HL-60 (cell line): ENCODE measurements at regions not wholly inside any gene's neighbourhood (a gene's known extent, or its start where the extent isn't known, plus 50 kb on each side); places are given as distances from the start of the nearest gene placed in this dataset.

ENCODE experiments used
- DNase-seq, 2 experiments: peaks; one replicate each; pipeline ENCODE4 v3.0.0-alpha.2; 2010 to 2020; ENCODE audit warnings: low read depth in 1 of 2, low spot score in 1 of 2
- H3K27ac ChIP-seq: fragments of 250-450 bp; sonication (Bioruptor Pico); replicated peaks from 2 replicates; pipeline ENCODE4 v1.5.1; 2020; ENCODE audit warnings: mild to moderate bottlenecking, moderate library complexity
- H3K27me3 ChIP-seq: fragments of 250-450 bp; sonication (Bioruptor Pico); 2 replicates; pipeline ENCODE4 v1.5.1; 2021; ENCODE audit warnings: mild to moderate bottlenecking, moderate library complexity; ENCODE audit not compliant: insufficient read depth, poor library complexity, severe bottlenecking
- H3K4me3 ChIP-seq: replicated peaks from 2 replicates; pipeline ENCODE4 v1.5.1; 2011; ENCODE audit warnings: mild to moderate bottlenecking, control low read depth, low read length; ENCODE audit not compliant: insufficient read depth
- GABPA ChIP-seq: IDR thresholded peaks from 2 replicates; pipeline ENCODE4 v1.6.1; 2012; ENCODE audit warnings: low read depth
- POLR2AphosphoS5 ChIP-seq: IDR thresholded peaks from 2 replicates; pipeline ENCODE4 v1.6.1; 2012; ENCODE audit warnings: low read depth
- REST ChIP-seq: IDR thresholded peaks from 2 replicates; pipeline ENCODE4 v1.6.1; 2012; ENCODE audit warnings: low read depth; ENCODE audit not compliant: insufficient replicate concordance
- SPI1 ChIP-seq: IDR thresholded peaks from 2 replicates; pipeline ENCODE4 v1.6.1; 2012; ENCODE audit warnings: low read depth, mild to moderate bottlenecking, borderline replicate concordance
- TF ChIP-seq, protein P1 (sequence below): IDR thresholded peaks from one replicate; pipeline ENCODE4 v1.5.1; 2011; ENCODE audit warnings: low read length, control low read depth, inconsistent platforms; ENCODE audit not compliant: insufficient read depth

DNA sequence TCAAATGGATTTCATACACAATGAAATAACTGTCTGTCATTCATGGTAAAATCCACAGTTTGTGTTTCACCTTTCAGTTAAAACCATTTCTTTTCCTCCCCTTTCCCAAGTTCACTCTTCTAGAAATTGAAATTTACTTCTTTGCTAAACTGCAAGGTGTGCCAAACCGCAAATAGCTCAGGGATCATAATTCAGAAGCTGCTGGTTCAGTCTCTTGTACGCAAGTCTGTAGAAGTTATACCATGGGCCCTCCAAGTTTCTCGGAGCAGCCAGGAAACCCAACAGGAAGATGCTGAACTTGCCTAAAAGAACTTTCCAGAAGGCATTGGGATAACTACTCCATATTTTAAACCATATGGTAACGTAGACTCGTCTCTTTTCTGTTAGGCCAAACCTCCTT, 268.9 kb downstream of the FLRT2 start:
- no peak for DNase-seq
- H3K27ac ChIP-seq, result no peak overlapping the region
- no peak overlapping the region for H3K4me3 ChIP-seq
- no peak for TF ChIP-seq POLR2AphosphoS5
- TF ChIP-seq SPI1, result no peak
- TF ChIP-seq GABPA, result no peak
- no peak for TF ChIP-seq REST
- no peaks in the 10 kb centered on the region for H3K27me3 ChIP-seq

- DNase-seq, result no peak
- TF ChIP-seq SPI1 (no peak), GABPA (no peak), REST (no peak)
- TF ChIP-seq, protein P1, sequence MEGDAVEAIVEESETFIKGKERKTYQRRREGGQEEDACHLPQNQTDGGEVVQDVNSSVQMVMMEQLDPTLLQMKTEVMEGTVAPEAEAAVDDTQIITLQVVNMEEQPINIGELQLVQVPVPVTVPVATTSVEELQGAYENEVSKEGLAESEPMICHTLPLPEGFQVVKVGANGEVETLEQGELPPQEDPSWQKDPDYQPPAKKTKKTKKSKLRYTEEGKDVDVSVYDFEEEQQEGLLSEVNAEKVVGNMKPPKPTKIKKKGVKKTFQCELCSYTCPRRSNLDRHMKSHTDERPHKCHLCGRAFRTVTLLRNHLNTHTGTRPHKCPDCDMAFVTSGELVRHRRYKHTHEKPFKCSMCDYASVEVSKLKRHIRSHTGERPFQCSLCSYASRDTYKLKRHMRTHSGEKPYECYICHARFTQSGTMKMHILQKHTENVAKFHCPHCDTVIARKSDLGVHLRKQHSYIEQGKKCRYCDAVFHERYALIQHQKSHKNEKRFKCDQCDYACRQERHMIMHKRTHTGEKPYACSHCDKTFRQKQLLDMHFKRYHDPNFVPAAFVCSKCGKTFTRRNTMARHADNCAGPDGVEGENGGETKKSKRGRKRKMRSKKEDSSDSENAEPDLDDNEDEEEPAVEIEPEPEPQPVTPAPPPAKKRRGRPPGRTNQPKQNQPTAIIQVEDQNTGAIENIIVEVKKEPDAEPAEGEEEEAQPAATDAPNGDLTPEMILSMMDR, result no peak
- Histone ChIP-seq H3K4me3 (no peak overlapping the region), H3K27me3 (no peaks in the 10 kb centered on the region), H3K27ac (no peak overlapping the region)
Observed at GRCh38 chr14:85793533-85793932, 263.6 kb downstream of the FLRT2 start.

GRCh38 chr14:85789506-85789905, 259.6 kb downstream of the FLRT2 start:
- TF ChIP-seq, protein P1, result no peak
- no peak for TF ChIP-seq POLR2AphosphoS5
- TF ChIP-seq REST, result no peak
- no peak for TF ChIP-seq GABPA
- TF ChIP-seq SPI1, result no peak
- H3K27ac ChIP-seq, result no peak overlapping the region
- no peak for DNase-seq
- no peaks in the 10 kb centered on the region for H3K27me3 ChIP-seq
- no peak overlapping the region for H3K4me3 ChIP-seq
